H9 (cell line): ENCODE measurements at regions not wholly inside any gene's neighbourhood (a gene's known extent, or its start where the extent isn't known, plus 50 kb on each side); places are given as distances from the start of the nearest gene placed in this dataset.

ENCODE experiments used
- DNase-seq: peaks from one replicate; pipeline ENCODE4 v3.0.0-alpha.2; 2017
- H2AFZ ChIP-seq: one replicate; pipeline ENCODE4 v1.6.1; 2013; ENCODE audit warnings: mild to moderate bottlenecking, low read length, control low read depth, moderate library complexity
- H2AK5ac ChIP-seq: 2 replicates; pipeline ENCODE4 v1.6.1; 2013; ENCODE audit warnings: low read length, control low read depth, mixed read lengths; ENCODE audit not compliant: insufficient read length
- H2BK120ac ChIP-seq: one replicate; pipeline ENCODE4 v1.6.1; 2013; ENCODE audit warnings: low read depth, mild to moderate bottlenecking, low read length, control low read depth, inconsistent platforms; ENCODE audit not compliant: poor library complexity, severe bottlenecking
- H2BK12ac ChIP-seq: 2 replicates; pipeline ENCODE4 v1.6.1; 2013; ENCODE audit warnings: low read length, control low read depth, mixed read lengths, low read depth; ENCODE audit not compliant: insufficient read length
- H2BK15ac ChIP-seq: 2 replicates; pipeline ENCODE4 v1.6.1; 2013; ENCODE audit warnings: low read depth, low read length, control low read depth
- H2BK20ac ChIP-seq: one replicate; pipeline ENCODE4 v1.6.1; 2013; ENCODE audit warnings: low read depth, mild to moderate bottlenecking, low read length, control low read depth, inconsistent platforms; ENCODE audit not compliant: poor library complexity, severe bottlenecking
- H2BK5ac ChIP-seq: 2 replicates; pipeline ENCODE4 v1.6.1; 2013; ENCODE audit warnings: low read length, control low read depth, mixed read lengths; ENCODE audit not compliant: insufficient read length
- H3K14ac ChIP-seq: 2 replicates; pipeline ENCODE4 v1.6.1; 2013; ENCODE audit warnings: low read length, control low read depth; ENCODE audit not compliant: insufficient read depth
- H3K18ac ChIP-seq: 2 replicates; pipeline ENCODE4 v1.6.1; 2013; ENCODE audit warnings: low read depth, mild to moderate bottlenecking, mixed read lengths, low read length, control low read depth; ENCODE audit not compliant: insufficient read length
- H3K23ac ChIP-seq: 2 replicates; pipeline ENCODE4 v1.6.1; 2013; ENCODE audit warnings: low read length, control low read depth, mixed read lengths, low read depth; ENCODE audit not compliant: insufficient read length
- H3K23me2 ChIP-seq: 2 replicates; pipeline ENCODE4 v1.6.1; 2013; ENCODE audit warnings: low read depth, mild to moderate bottlenecking, mixed read lengths, low read length, control low read depth; ENCODE audit not compliant: insufficient read length, poor library complexity, severe bottlenecking
- H3K27ac ChIP-seq: 2 replicates; pipeline ENCODE4 v1.5.1; 2013; ENCODE audit warnings: low read length, control low read depth, mixed read lengths, low read depth; ENCODE audit not compliant: insufficient read length
- H3K27me3 ChIP-seq: 2 replicates; pipeline ENCODE4 v1.6.1; 2013; ENCODE audit warnings: low read length, control low read depth, inconsistent platforms; ENCODE audit not compliant: insufficient read depth
- H3K4ac ChIP-seq: 2 replicates; pipeline ENCODE4 v1.6.1; 2013; ENCODE audit warnings: low read depth, mild to moderate bottlenecking, control low read depth, inconsistent platforms, low read length, moderate library complexity
- H3K4me1 ChIP-seq: 2 replicates; pipeline ENCODE4 v1.6.1; 2013; ENCODE audit warnings: low read length, control low read depth, inconsistent platforms; ENCODE audit not compliant: insufficient read depth
- H3K4me2 ChIP-seq: 2 replicates; pipeline ENCODE4 v1.6.1; 2013; ENCODE audit warnings: low read length, control low read depth, mixed read lengths; ENCODE audit not compliant: insufficient read length, insufficient read depth
- H3K56ac ChIP-seq: 2 replicates; pipeline ENCODE4 v1.6.1; 2013; ENCODE audit warnings: low read depth, mild to moderate bottlenecking, mixed read lengths, low read length, control low read depth; ENCODE audit not compliant: insufficient read length
- H3K79me1 ChIP-seq: 2 replicates; pipeline ENCODE4 v1.6.1; 2013; ENCODE audit warnings: low read depth, mild to moderate bottlenecking, moderate library complexity, low read length, control low read depth, inconsistent platforms; ENCODE audit not compliant: insufficient read depth, poor library complexity, severe bottlenecking
- H3K79me2 ChIP-seq: 2 replicates; pipeline ENCODE4 v1.6.1; 2013; ENCODE audit warnings: low read length, control low read depth, inconsistent platforms; ENCODE audit not compliant: insufficient read depth
- H3K9ac ChIP-seq: 2 replicates; pipeline ENCODE4 v1.6.1; 2013; ENCODE audit warnings: low read length, control low read depth, mixed read lengths; ENCODE audit not compliant: insufficient read length; ENCODE audit errors: extremely low read depth
- H3K9me3 ChIP-seq: one replicate; pipeline ENCODE4 v1.6.1; 2013; ENCODE audit warnings: low read depth, low read length, inconsistent platforms; ENCODE audit not compliant: control insufficient read depth
- H3T11ph ChIP-seq: one replicate; pipeline ENCODE4 v1.6.1; 2013; ENCODE audit warnings: mild to moderate bottlenecking, low read length, control low read depth, inconsistent platforms
- H4K20me1 ChIP-seq: one replicate; pipeline ENCODE4 v1.6.1; 2013; ENCODE audit not compliant: control insufficient read depth, insufficient read length, insufficient read depth
- H4K5ac ChIP-seq: 2 replicates; pipeline ENCODE4 v1.6.1; 2013; ENCODE audit warnings: low read depth, mild to moderate bottlenecking, mixed read lengths, low read length, control low read depth; ENCODE audit not compliant: insufficient read length
- H4K8ac ChIP-seq: replicated peaks from 2 replicates; pipeline ENCODE4 v1.6.1; 2013; ENCODE audit warnings: low read length, control low read depth, mixed read lengths, low read depth; ENCODE audit not compliant: insufficient read length
- H4K91ac ChIP-seq: 2 replicates; pipeline ENCODE4 v1.6.1; 2013; ENCODE audit warnings: low read depth, mild to moderate bottlenecking, moderate library complexity, mixed read lengths, low read length, control low read depth; ENCODE audit not compliant: insufficient read length
- H3K27ac Mint-ChIP-seq, 3 experiments: 2 replicates in 2 of 3; 3 replicates in 1 of 3; pipeline ENCODE4 v1.8.0; 2020 to 2021; ENCODE audit warnings: mixed read lengths in 3 of 3, mild to moderate bottlenecking in 1 of 3, moderate library complexity in 1 of 3
- H3K27me3 Mint-ChIP-seq: 2 replicates; pipeline ENCODE4 v1.8.0; 2021; ENCODE audit warnings: low read depth, mild to moderate bottlenecking, moderate library complexity, mixed read lengths
- H3K36me3 Mint-ChIP-seq, 3 experiments: 2 replicates in 2 of 3; 3 replicates in 1 of 3; pipeline ENCODE4 v1.8.0; 2020 to 2021; ENCODE audit warnings: low read depth in 3 of 3, mixed read lengths in 3 of 3; ENCODE audit not compliant: insufficient read depth in 1 of 3
- H3K4me1 Mint-ChIP-seq, 2 experiments: 2 replicates each; pipeline ENCODE4 v1.8.0; 2020; ENCODE audit warnings: mixed read lengths in 2 of 2
- H3K4me3 Mint-ChIP-seq, 2 experiments: 2 replicates in 1 of 2; 3 replicates in 1 of 2; pipeline ENCODE4 v1.8.0; 2020 to 2021; ENCODE audit warnings: mild to moderate bottlenecking in 2 of 2, mixed read lengths in 2 of 2, moderate library complexity in 1 of 2
- H3K9me3 Mint-ChIP-seq, 2 experiments: 2 replicates in 1 of 2; 3 replicates in 1 of 2; pipeline ENCODE4 v1.8.0; 2020; ENCODE audit warnings: mild to moderate bottlenecking in 2 of 2, mixed read lengths in 2 of 2, moderate library complexity in 1 of 2
- WGBS: extraction: QIAGEN DNeasy Blood & Tissue Kit; methylation state at CpG from one replicate; pipeline ENCODE4 v1.1.7; 2013; ENCODE audit warnings: missing lambda C conversion rate, low lambda C conversion rate, mixed read lengths; ENCODE audit not compliant: insufficient read length; ENCODE audit errors: extremely low coverage; 5-methylcytosine and 5-hydroxymethylcytosine counted together
- TF ChIP-seq, protein P1 (sequence below): fragments of 200-600 bp; sonication (generic); conservative IDR thresholded peaks from 3 replicates; pipeline ENCODE4 v1.8.0; 2021; ENCODE audit warnings: antibody characterized with exemption, mild to moderate bottlenecking

- Mint-ChIP-seq H3K4me3 (no peak overlapping the region), H3K27ac (no peak overlapping the region), H3K4me1 (peaks cover 0 to 9% of the 10 kb centered on the region in 2 experiments; a peak in 2 of 4 replicates), H3K27me3 (peaks cover 6% of the 10 kb centered on the region; the same call in 1 of the 2 replicates), H3K9me3 (peaks cover 3 to 10% of the 10 kb centered on the region in 2 experiments; a peak in 1 of 5 replicates), H3K36me3 (no peaks in the 10 kb centered on the region; a peak in 1 of 7 replicates)
- WGBS: no CpG with 5 or more reads among the region's 5 CpGs
- Histone ChIP-seq H4K20me1 (no peaks in the 10 kb centered on the region), H3K4me1 (no peaks in the 10 kb centered on the region), H3K23me2 (no peaks in the 10 kb centered on the region), H3K18ac (no peak overlapping the region), H2AK5ac (no peak overlapping the region), H3K27me3 (no peaks in the 10 kb centered on the region), H3K14ac (no peak overlapping the region), H3K4me2 (no peak overlapping the region), H2BK15ac (no peak overlapping the region), H2BK120ac (no peak overlapping the region), H2BK12ac (no peak overlapping the region), H2AFZ (no peak overlapping the region), H3K79me2 (no peaks in the 10 kb centered on the region), H3K79me1 (no peaks in the 10 kb centered on the region), H3K9ac (no peak overlapping the region), H3K23ac (no peak overlapping the region), H2BK5ac (no peak overlapping the region), H2BK20ac (no peak overlapping the region), H3K27ac (no peak overlapping the region), H4K5ac (no peak overlapping the region), H3K56ac (no peak overlapping the region), H3T11ph (no peak overlapping the region), H4K8ac (no peak overlapping the region), H3K4ac (no peak overlapping the region), H3K9me3 (no peaks in the 10 kb centered on the region), H4K91ac (no peak overlapping the region)
- DNase-seq: peak; percentile 12
- TF ChIP-seq, protein P1, sequence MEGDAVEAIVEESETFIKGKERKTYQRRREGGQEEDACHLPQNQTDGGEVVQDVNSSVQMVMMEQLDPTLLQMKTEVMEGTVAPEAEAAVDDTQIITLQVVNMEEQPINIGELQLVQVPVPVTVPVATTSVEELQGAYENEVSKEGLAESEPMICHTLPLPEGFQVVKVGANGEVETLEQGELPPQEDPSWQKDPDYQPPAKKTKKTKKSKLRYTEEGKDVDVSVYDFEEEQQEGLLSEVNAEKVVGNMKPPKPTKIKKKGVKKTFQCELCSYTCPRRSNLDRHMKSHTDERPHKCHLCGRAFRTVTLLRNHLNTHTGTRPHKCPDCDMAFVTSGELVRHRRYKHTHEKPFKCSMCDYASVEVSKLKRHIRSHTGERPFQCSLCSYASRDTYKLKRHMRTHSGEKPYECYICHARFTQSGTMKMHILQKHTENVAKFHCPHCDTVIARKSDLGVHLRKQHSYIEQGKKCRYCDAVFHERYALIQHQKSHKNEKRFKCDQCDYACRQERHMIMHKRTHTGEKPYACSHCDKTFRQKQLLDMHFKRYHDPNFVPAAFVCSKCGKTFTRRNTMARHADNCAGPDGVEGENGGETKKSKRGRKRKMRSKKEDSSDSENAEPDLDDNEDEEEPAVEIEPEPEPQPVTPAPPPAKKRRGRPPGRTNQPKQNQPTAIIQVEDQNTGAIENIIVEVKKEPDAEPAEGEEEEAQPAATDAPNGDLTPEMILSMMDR: no peak
Observed at GRCh38 chr9:89889865-89890264, 285.1 kb downstream of the GADD45G start.
